Loucy (cell line): ENCODE measurements at regions not wholly inside any gene's neighbourhood (a gene's known extent, or its start where the extent isn't known, plus 50 kb on each side); places are given as distances from the start of the nearest gene placed in this dataset.
A peak's percentile ranks its signal among the peaks of the same experiment; 100 is the strongest.

Experiments used
- H2AFZ ChIP-seq: fragments of 200-600 bp; sonication (generic); 2 replicates; pipeline ENCODE4 v1.6.0; 2016; ENCODE audit warnings: antibody characterized with exemption, mild to moderate bottlenecking, low read length, moderate library complexity
- H3F3A ChIP-seq: fragments of 200-600 bp; 2 replicates; pipeline ENCODE4 v1.6.0; 2016; ENCODE audit warnings: antibody characterized with exemption, low read depth, mild to moderate bottlenecking
- H3K27me3 ChIP-seq: fragments of 200-600 bp; sonication (generic); 2 replicates; pipeline ENCODE4 v1.6.1; 2014; ENCODE audit warnings: low read length, mild to moderate bottlenecking; ENCODE audit not compliant: insufficient read depth, poor library complexity, severe bottlenecking
- H3K36me3 ChIP-seq: fragments of 200-600 bp; sonication (generic); 2 replicates; pipeline ENCODE4 v1.6.1; 2016; ENCODE audit warnings: low read length; ENCODE audit not compliant: insufficient read depth
- H3K4me1 ChIP-seq: fragments of 200-600 bp; sonication (generic); 2 replicates; pipeline ENCODE4 v1.5.1; 2014; ENCODE audit warnings: low read length, mild to moderate bottlenecking; ENCODE audit not compliant: insufficient read depth, poor library complexity, severe bottlenecking
- H3K4me2 ChIP-seq: fragments of 200-600 bp; sonication (generic); 2 replicates; pipeline ENCODE4 v1.6.0; 2014; ENCODE audit warnings: antibody characterized with exemption, low read length, low read depth, mild to moderate bottlenecking; ENCODE audit not compliant: poor library complexity, severe bottlenecking
- H3K4me3 ChIP-seq: fragments of 200-600 bp; sonication (generic); 2 replicates; pipeline ENCODE4 v1.5.1; 2014; ENCODE audit warnings: low read length, mild to moderate bottlenecking, mixed read lengths; ENCODE audit not compliant: poor library complexity, severe bottlenecking
- H3K79me2 ChIP-seq: fragments of 200-600 bp; sonication (generic); 2 replicates; pipeline ENCODE4 v1.6.1; 2014; ENCODE audit warnings: low read length; ENCODE audit not compliant: insufficient read depth
- H3K9ac ChIP-seq: fragments of 200-600 bp; sonication (generic); 2 replicates; pipeline ENCODE4 v1.6.0; 2014; ENCODE audit warnings: mild to moderate bottlenecking, low read depth, low read length, moderate library complexity; ENCODE audit not compliant: poor library complexity, severe bottlenecking
- H3K9me2 ChIP-seq: fragments of 200-600 bp; sonication (generic); replicated peaks from 2 replicates; pipeline ENCODE4 v1.6.1; 2016; ENCODE audit warnings: low read depth, low read length, mixed read lengths
- H3K9me3 ChIP-seq: fragments of 200-600 bp; sonication (generic); 2 replicates; pipeline ENCODE4 v1.6.1; 2014; ENCODE audit warnings: mild to moderate bottlenecking, antibody characterized with exemption, low read length, low read depth; ENCODE audit not compliant: insufficient read depth
- H4K20me1 ChIP-seq: fragments of 200-600 bp; sonication (generic); 2 replicates; pipeline ENCODE4 v1.6.0; 2014; ENCODE audit warnings: antibody characterized with exemption, low read length, mild to moderate bottlenecking; ENCODE audit not compliant: insufficient read depth, poor library complexity, severe bottlenecking
- EZH2phosphoT487 ChIP-seq: fragments of 200-600 bp; IDR thresholded peaks from 2 replicates; pipeline ENCODE4 v1.6.1; 2018; ENCODE audit warnings: antibody characterized with exemption, mild to moderate bottlenecking, moderate library complexity, borderline replicate concordance
- TF ChIP-seq, protein P1 (sequence below): fragments of 200-600 bp; sonication (generic); conservative IDR thresholded peaks from 2 replicates; pipeline ENCODE4 v1.5.1; 2014; ENCODE audit warnings: mild to moderate bottlenecking, antibody characterized with exemption, low read length

DNA sequence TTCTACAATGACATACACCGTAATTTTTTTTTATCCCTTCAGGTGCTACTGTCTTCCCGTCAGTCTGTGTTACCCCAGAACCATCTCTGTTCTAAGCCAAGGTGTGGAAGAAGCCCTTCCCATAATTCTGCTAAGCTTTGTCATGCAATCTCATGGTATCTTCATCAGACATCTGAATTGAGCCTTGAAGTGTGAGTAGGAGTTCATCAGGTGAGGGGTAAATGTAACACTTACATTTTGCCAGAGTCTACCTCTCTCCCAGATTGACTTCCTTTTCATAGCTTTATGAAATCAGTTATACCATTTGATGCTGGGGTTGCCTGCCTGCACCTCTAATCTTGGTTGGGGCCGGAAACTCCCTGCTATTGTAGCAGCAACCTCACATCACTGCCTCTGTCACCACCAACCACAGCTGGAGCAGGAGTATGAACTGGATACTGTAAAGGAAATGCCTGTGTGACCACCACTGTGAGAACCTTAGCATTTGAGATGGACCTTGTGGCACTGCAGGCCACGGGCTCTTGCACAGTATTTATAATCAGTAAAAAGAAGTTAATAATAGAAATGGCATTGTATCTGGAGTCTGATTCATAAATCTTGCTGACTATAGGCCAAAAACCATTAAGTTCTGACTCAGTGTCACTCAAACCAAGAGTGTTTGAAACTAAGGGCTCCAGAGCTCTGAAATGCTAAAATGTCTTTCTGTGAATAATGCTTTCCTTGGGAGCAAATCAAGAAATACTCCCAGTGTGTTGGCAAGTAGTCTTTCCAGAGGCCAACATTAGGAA is 58.7 kb upstream of the STK38L start:
- Histone ChIP-seq H3K4me1 (peaks cover 14% of the 10 kb centered on the region), H3K9ac (no peak overlapping the region), H3K27me3 (no peaks in the 10 kb centered on the region), H2AFZ (no peak overlapping the region), H3K4me2 (peak overlapping the region; percentile 26), H3K4me3 (no peak overlapping the region), H4K20me1 (no peaks in the 10 kb centered on the region), H3K9me3 (no peaks in the 10 kb centered on the region), H3F3A (no peaks in the 10 kb centered on the region), H3K79me2 (no peaks in the 10 kb centered on the region), H3K9me2 (no peaks in the 10 kb centered on the region), H3K36me3 (no peaks in the 10 kb centered on the region)
- no peak for TF ChIP-seq EZH2phosphoT487
- TF ChIP-seq, protein P1, sequence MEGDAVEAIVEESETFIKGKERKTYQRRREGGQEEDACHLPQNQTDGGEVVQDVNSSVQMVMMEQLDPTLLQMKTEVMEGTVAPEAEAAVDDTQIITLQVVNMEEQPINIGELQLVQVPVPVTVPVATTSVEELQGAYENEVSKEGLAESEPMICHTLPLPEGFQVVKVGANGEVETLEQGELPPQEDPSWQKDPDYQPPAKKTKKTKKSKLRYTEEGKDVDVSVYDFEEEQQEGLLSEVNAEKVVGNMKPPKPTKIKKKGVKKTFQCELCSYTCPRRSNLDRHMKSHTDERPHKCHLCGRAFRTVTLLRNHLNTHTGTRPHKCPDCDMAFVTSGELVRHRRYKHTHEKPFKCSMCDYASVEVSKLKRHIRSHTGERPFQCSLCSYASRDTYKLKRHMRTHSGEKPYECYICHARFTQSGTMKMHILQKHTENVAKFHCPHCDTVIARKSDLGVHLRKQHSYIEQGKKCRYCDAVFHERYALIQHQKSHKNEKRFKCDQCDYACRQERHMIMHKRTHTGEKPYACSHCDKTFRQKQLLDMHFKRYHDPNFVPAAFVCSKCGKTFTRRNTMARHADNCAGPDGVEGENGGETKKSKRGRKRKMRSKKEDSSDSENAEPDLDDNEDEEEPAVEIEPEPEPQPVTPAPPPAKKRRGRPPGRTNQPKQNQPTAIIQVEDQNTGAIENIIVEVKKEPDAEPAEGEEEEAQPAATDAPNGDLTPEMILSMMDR = no peak

DNA sequence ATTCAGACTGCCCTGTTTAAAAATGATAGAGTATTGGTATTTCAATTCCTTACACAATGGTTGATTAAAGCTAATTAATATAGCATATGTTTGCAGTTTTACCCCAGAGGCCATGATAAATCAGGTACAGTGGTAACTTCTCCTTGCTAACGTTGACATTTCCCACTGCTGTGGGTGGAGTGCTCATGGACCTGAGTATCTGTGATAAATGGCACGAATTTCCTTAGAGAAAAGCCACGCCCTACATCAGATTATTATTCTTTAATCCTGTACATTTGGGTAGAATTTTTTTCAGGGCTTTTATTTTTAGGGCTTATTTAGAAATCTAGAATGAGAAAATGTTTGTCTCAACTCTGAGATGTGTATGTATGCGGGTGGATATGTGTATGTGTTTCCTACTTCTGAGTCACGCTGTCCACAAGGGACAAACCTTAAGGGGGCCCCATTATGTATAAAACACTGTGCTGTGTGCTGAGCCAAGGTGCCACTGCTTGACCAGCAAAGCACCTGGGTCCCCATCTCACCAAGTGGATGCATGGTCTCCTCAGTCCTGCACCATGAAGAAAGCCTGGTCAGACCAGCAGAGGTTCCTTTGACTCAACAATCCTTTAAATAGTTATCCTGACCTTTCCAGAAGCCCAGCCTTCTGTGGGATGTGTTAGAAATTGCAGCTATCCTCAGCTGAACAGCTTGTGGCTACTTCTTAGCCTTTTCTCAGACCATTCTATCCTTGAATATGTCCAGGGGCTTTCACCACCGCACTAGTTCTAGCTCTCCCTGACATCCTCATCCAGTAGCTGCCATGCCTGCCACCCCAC is 57.9 kb upstream of the STK38L start:
- Histone ChIP-seq H3K4me3 (no peak overlapping the region), H3K9me3 (no peaks in the 10 kb centered on the region), H3K36me3 (no peaks in the 10 kb centered on the region), H3K27me3 (no peaks in the 10 kb centered on the region), H4K20me1 (no peaks in the 10 kb centered on the region), H3K4me1 (peaks cover 14% of the 10 kb centered on the region), H3F3A (no peaks in the 10 kb centered on the region), H3K9ac (no peak overlapping the region), H3K4me2 (peak overlapping the region; percentile 26), H2AFZ (no peak overlapping the region), H3K79me2 (no peaks in the 10 kb centered on the region), H3K9me2 (no peaks in the 10 kb centered on the region)
- TF ChIP-seq, protein P1 = no peak
- TF ChIP-seq EZH2phosphoT487 = no peak

DNA sequence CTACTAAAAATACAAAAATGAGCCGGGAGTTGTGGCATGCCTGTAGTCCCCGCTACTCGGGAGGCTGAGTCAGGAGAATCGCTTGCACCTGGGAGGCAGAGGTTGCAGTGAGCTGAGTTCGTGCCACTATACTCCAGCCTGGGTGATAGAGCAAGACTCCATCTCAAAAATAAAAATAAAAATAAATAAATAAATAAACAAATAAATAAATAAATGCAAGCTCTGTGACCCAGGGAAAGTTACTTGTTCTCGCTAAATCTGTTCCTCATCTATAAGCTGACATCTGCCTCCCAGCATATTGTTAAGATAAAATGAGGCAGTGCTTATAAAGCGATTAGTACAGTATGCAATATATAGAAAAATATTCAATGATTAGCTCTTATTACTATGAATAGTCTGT is 56.4 kb upstream of the STK38L start:
- Histone ChIP-seq H3K9ac (no peak overlapping the region), H3K27me3 (no peaks in the 10 kb centered on the region), H3K4me2 (no peak overlapping the region), H3K9me3 (no peaks in the 10 kb centered on the region), H2AFZ (no peak overlapping the region), H3F3A (no peaks in the 10 kb centered on the region), H3K4me3 (no peak overlapping the region), H3K79me2 (no peaks in the 10 kb centered on the region), H4K20me1 (no peaks in the 10 kb centered on the region), H3K36me3 (no peaks in the 10 kb centered on the region), H3K9me2 (no peaks in the 10 kb centered on the region), H3K4me1 (peaks cover 14% of the 10 kb centered on the region)
- no peak for TF ChIP-seq EZH2phosphoT487
- TF ChIP-seq, protein P1 = no peak
